IPS-20b (cell line): ENCODE measurements at regions not wholly inside any gene's neighbourhood (a gene's known extent, or its start where the extent isn't known, plus 50 kb on each side); places are given as distances from the start of the nearest gene placed in this dataset.
"Not testable (repeated sequence)": the region's sequence is repeated elsewhere in the genome, so short reads cannot be mapped to it uniquely, and the experiment has no call there.

Source experiments
- H3K27ac ChIP-seq: one replicate; pipeline ENCODE4 v1.5.1; 2013; ENCODE audit warnings: low read length
- H3K27me3 ChIP-seq: 2 replicates; pipeline ENCODE4 v1.6.1; 2013; ENCODE audit warnings: mild to moderate bottlenecking, low read length, inconsistent platforms; ENCODE audit not compliant: insufficient read depth
- H3K36me3 ChIP-seq: 2 replicates; pipeline ENCODE4 v1.6.1; 2013; ENCODE audit warnings: low read depth, mild to moderate bottlenecking, inconsistent platforms, low read length, moderate library complexity; ENCODE audit not compliant: insufficient read depth
- H3K4me1 ChIP-seq: 2 replicates; pipeline ENCODE4 v1.6.1; 2013; ENCODE audit warnings: mild to moderate bottlenecking, control low read depth, inconsistent platforms, low read length, moderate library complexity; ENCODE audit not compliant: insufficient read depth
- H3K4me3 ChIP-seq: 2 replicates; pipeline ENCODE4 v1.5.1; 2013; ENCODE audit warnings: mild to moderate bottlenecking, low read length, inconsistent platforms
- H3K9ac ChIP-seq: 2 replicates; pipeline ENCODE4 v1.6.1; 2013; ENCODE audit warnings: low read depth, mild to moderate bottlenecking, inconsistent platforms, low read length, moderate library complexity
- H3K9me3 ChIP-seq: 2 replicates; pipeline ENCODE4 v1.6.1; 2013; ENCODE audit warnings: mild to moderate bottlenecking, low read depth, low read length, inconsistent platforms; ENCODE audit not compliant: insufficient read depth

DNA sequence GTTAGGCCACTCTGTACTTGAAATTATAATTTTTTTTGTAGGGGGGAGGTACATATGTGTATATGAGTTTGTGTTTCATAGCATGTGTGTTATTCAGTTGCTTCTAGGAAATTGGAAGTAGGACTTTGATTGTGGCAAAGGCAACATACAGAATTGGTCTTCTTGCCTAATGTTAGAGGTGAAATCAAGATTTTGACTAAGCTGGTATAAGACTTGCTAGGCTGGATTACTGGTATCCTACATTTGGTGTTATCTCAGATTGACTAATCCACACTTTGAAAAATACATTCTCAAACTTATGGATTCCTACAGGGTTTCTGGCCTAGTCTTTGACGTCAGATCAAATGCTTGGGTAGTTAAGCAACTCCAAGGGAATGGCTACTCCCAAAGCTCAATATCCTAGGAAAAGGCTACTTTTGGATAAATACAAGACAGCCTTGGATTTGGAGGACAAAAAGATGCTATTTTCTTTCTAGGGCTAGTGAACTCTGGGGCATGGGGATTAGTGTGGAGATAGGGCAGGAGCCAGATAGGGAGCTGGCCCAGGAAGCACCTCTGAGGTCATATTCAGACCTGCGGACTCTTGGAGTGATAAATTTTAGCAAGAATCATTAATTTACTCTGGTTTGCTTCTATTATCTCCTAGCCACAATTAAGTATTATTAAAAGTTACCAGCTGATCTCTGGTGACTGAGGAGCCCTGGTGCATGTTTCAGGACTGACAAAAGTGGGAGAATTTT lies 144.0 kb upstream of the RPS23 start:
- H3K4me1 ChIP-seq: peaks cover 7% of the 10 kb centered on the region; the same call in 1 of the 2 replicates
- no peak overlapping the region for H3K4me3 ChIP-seq
- H3K9ac ChIP-seq: no peak overlapping the region
- no peaks in the 10 kb centered on the region for H3K36me3 ChIP-seq
- no peaks in the 10 kb centered on the region for H3K9me3 ChIP-seq
- no peaks in the 10 kb centered on the region for H3K27me3 ChIP-seq
- no peak overlapping the region for H3K27ac ChIP-seq

GRCh38 chr5:82421119-82421518 lies 143.0 kb upstream of the RPS23 start:
- no peaks in the 10 kb centered on the region for H3K27me3 ChIP-seq
- peaks cover 7% of the 10 kb centered on the region; the same call in 1 of the 2 replicates for H3K4me1 ChIP-seq
- H3K36me3 ChIP-seq: no peaks in the 10 kb centered on the region
- H3K27ac ChIP-seq: no peak overlapping the region
- H3K9me3 ChIP-seq: no peaks in the 10 kb centered on the region
- H3K9ac ChIP-seq: no peak overlapping the region
- H3K4me3 ChIP-seq: no peak overlapping the region

DNA sequence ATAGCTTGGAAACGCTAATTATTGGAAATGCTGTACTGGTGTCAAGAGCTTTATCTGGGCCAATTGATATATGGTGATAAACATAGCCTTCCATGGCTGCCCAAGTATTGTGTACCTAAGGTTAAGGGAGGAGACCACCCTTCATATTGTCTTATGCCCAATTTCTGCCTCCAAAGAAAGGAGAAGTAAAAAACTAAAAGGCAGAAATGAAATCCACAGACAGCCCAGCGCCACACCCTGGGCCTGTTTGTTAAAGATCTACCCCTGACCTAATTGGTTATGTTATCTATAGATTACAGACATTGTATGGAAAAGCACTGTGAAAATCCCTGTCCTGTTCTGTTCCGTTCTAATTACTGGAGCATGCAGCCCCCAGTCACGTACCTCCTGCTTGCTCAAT lies 142.4 kb upstream of the RPS23 start:
- H3K9ac ChIP-seq, H3K27me3 ChIP-seq, H3K27ac ChIP-seq, H3K36me3 ChIP-seq, H3K4me1 ChIP-seq, H3K9me3 ChIP-seq, H3K4me3 ChIP-seq: not testable (repeated sequence)

DNA sequence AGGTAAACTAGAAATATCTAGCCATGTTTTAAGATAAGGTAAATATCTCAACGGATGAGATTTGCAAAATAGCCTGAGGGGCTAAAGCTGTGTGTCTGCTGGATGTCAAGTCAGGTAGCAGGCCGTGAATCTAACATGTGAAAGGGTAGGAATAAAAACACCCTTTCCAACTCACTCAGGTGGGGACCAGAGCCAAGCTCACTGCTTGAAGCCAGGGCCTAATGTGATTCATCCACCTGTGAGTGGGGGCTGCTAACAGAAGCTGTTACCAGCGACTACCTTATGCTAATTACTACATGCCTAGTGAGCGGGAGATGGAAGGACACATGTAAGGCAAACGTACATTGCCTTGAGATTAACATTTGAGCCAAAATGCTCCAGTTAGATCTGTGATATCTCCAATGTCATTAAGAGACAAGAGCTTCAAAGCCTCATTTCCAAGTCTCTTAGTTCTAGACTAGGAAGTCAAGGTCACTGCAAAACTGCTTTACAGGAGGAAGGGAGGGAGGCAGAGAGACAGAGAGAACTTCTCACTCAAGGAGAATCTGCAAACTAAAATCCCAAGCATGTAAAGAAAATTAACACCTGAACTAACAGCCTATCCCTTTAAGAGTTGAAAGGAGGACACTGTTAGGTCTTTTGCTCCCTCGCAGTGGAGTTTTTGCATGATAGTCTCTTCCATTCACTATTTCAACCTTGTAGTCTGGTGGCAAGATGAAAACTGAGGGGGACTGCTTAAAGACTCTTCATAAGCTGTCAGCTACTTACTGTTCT lies 141.6 kb upstream of the RPS23 start:
- H3K27me3 ChIP-seq: no peaks in the 10 kb centered on the region
- H3K4me3 ChIP-seq: no peak overlapping the region
- H3K36me3 ChIP-seq: no peaks in the 10 kb centered on the region
- H3K9ac ChIP-seq: no peak overlapping the region
- H3K27ac ChIP-seq: no peak overlapping the region
- H3K4me1 ChIP-seq: peaks cover 7% of the 10 kb centered on the region; the same call in 1 of the 2 replicates
- H3K9me3 ChIP-seq: no peaks in the 10 kb centered on the region

DNA sequence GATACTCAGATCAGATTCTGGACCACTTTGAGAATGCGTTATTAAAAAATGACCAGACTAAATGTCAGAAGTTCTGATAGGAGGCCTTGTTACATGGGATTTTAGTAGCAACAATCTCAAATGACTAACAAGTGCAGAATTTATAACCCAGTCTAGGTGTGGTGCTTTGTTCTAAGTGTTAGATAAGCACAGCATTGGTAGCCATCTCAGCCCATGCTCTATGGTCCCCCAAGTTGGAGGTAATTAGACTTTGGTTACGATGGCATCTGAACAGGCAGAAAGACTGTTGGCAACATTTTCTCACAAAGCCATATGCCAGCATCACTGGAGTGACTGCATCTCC lies 140.4 kb upstream of the RPS23 start:
- peaks cover 7% of the 10 kb centered on the region; the same call in 1 of the 2 replicates for H3K4me1 ChIP-seq
- H3K9me3 ChIP-seq: no peaks in the 10 kb centered on the region
- no peaks in the 10 kb centered on the region for H3K36me3 ChIP-seq
- H3K4me3 ChIP-seq: no peak overlapping the region
- no peaks in the 10 kb centered on the region for H3K27me3 ChIP-seq
- no peak overlapping the region for H3K27ac ChIP-seq
- no peak overlapping the region for H3K9ac ChIP-seq

- Histone ChIP-seq H3K4me1 (peaks cover 7% of the 10 kb centered on the region; the same call in 1 of the 2 replicates), H3K36me3 (no peaks in the 10 kb centered on the region), H3K27me3 (no peaks in the 10 kb centered on the region), H3K4me3 (no peak overlapping the region), H3K9ac (no peak overlapping the region), H3K27ac (no peak overlapping the region), H3K9me3 (no peaks in the 10 kb centered on the region)
Measured at GRCh38 chr5:82417776-82418607, 139.8 kb upstream of the RPS23 start.

DNA sequence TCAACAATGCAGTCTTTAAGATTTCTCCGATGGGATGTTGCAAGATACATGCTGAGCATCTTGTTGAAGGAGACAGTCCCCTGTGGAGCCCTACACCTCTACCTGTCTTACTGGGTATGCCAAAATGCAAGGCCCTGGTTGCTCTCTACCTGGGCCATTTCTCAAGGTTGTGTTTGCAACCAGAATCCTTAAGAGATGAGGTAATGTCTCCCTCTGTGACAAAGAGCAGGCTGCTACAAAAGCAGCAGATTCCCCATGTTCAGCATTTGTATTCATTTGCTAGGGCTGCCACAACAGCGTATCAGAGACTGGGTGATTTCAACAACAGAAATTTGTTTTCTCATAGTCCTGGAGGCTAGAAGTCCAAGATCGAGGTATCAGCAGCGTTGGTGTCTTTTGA lies 138.4 kb upstream of the RPS23 start:
- Histone ChIP-seq H3K27ac (no peak overlapping the region), H3K4me3 (no peak overlapping the region), H3K4me1 (peaks cover 7% of the 10 kb centered on the region; the same call in 1 of the 2 replicates), H3K9me3 (no peaks in the 10 kb centered on the region), H3K9ac (no peak overlapping the region), H3K36me3 (no peaks in the 10 kb centered on the region), H3K27me3 (no peaks in the 10 kb centered on the region)

- Histone ChIP-seq H3K4me1 (peaks cover under 1% of the 10 kb centered on the region; the same call in 1 of the 2 replicates), H3K9me3 (no peaks in the 10 kb centered on the region), H3K9ac (no peak overlapping the region), H3K27me3 (no peaks in the 10 kb centered on the region), H3K4me3 (no peak overlapping the region), H3K36me3 (no peaks in the 10 kb centered on the region), H3K27ac (no peak overlapping the region)
Measured at GRCh38 chr5:82414041-82414388, 135.9 kb upstream of the RPS23 start.

DNA sequence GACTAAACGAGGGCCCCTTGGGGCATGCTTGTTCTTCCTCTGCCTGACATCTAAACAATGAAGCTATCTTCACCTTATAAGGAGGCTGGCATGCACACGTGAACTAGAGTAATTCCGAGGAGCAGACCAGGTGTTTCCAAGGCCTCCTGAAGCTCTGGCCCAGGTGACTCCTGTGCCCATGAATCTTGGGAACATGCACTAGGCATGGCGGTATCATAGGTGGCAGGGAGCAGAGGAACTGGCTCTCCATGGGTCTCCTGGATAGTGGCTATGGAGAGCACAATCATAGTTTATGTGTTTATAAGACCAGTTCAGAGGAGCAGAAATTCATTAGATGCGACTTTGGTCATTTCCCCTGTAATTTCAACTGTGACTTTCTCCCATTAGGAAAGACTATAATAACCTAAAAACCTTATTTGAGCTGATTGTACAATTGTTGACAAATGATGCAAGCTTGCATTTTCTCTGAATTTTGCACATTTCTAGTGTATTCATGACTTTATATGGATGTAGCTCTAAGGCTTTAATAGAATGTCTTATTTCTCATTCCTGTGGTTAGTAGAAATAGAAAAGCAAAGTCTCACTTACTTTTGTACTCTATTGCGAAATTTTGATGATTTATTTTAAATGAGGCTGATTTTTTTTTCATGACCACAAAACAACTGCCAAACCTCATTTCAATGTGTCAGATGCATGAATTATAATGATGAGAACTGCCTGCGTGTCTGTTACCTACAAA lies 135.3 kb upstream of the RPS23 start:
- Histone ChIP-seq H3K27me3 (no peaks in the 10 kb centered on the region), H3K9ac (no peak overlapping the region), H3K36me3 (no peaks in the 10 kb centered on the region), H3K27ac (no peak overlapping the region), H3K9me3 (no peaks in the 10 kb centered on the region), H3K4me3 (no peak overlapping the region), H3K4me1 (no peaks in the 10 kb centered on the region)

DNA sequence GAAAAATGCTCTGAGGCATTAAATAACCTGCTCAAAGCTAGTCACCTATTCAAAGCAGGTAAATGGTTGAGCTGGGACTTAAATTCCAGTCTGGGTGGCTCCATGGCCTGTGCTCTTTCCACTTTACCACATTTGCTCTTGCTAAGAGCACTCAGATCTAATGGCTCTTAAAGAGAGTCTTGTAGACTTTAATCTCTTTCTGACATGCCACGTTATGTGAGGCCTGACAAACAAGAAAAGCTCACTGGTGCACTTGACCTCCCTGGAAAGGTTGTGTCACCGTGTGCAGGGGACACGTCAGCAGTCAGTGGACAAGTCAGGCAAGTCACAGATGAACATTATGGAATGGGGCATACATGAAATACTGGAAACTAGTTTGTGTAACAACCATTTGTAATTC lies 129.9 kb upstream of the RPS23 start:
- Histone ChIP-seq H3K9me3 (peaks cover 8% of the 10 kb centered on the region; the same call in 1 of the 2 replicates), H3K9ac (no peak overlapping the region)

GRCh38 chr5:82406205-82406773 lies 128.1 kb upstream of the RPS23 start:
- Histone ChIP-seq H3K9ac (no peak overlapping the region), H3K27ac (no peak overlapping the region), H3K4me3 (0 out of 2 replicates have a peak overlapping the region, but pooled peaks have one; percentile 10)

More for the DNA sequence above, 129.9 kb upstream of the RPS23 start:
- Histone ChIP-seq H3K4me3 (no peak overlapping the region), H3K27me3 (no peaks in the 10 kb centered on the region), H3K27ac (no peak overlapping the region), H3K4me1 (peaks cover 15% of the 10 kb centered on the region), H3K36me3 (no peaks in the 10 kb centered on the region)

More at GRCh38 chr5:82406205-82406773, 128.1 kb upstream of the RPS23 start:
- Histone ChIP-seq H3K27me3 (no peaks in the 10 kb centered on the region), H3K36me3 (no peaks in the 10 kb centered on the region), H3K9me3 (peaks cover 8% of the 10 kb centered on the region; the same call in 1 of the 2 replicates), H3K4me1 (peaks cover 15% of the 10 kb centered on the region)
